Stimulated activated CD4-positive, alpha-beta T cell treated with anti-CD3 and anti-CD28 coated beads, Interleukin-12 subunit alpha, Interleukin-12 subunit beta, amount 100 ng/mL, for 4 hours (primary cell): ENCODE measurements at regions not wholly inside any gene's neighbourhood (a gene's known extent, or its start where the extent isn't known, plus 50 kb on each side); places are given as distances from the start of the nearest gene placed in this dataset.

Experiments
- DNase-seq: peaks from one replicate; pipeline ENCODE4 v3.0.0-alpha.2; 2020

- DNase-seq: no peak
Observed at GRCh38 chr9:96086936-96087571, 211.6 kb downstream of the ERCC6L2 start.

GRCh38 chr9:96085491-96086143, 210.1 kb downstream of the ERCC6L2 start:
- DNase-seq: no peak

- DNase-seq: no peak
Observed at GRCh38 chr9:96084331-96084734, 208.8 kb downstream of the ERCC6L2 start.

DNA sequence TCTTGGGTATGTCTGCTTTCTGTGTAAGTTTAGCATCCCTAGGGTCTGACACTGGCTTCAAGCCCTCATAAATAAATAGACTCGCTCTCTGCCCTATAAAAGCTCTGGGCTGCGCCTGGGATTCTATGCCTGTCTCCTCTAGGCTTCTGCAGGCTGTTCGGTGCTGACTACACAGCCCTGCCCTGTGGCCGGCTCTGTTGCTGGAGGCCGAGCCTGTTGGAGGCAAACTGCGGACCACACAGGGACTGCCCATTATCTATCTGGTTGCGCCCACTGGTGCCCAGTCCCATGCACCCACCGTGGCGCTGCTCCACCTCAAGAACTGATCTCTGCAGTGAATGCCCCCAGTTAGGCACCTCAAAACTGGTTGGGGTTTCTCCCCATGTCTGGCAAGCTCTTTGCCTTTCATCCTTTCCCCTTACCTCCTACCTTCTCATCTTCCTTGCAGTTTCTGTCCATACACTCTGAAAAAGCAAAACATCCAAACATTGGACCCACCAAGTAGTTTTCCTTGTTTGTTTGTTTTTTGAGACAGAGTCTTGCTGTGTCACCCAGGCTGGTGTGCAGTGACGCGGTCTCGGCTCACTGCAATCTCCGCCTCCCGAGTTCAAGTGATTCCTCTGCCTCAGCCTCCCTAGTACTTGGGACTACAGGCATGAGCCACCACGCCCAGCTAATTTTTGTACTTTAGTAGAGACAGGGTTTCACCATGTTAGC, 207.2 kb downstream of the ERCC6L2 start:
- no peak for DNase-seq

GRCh38 chr9:96080364-96080763, 204.9 kb downstream of the ERCC6L2 start:
- no peak for DNase-seq

DNA sequence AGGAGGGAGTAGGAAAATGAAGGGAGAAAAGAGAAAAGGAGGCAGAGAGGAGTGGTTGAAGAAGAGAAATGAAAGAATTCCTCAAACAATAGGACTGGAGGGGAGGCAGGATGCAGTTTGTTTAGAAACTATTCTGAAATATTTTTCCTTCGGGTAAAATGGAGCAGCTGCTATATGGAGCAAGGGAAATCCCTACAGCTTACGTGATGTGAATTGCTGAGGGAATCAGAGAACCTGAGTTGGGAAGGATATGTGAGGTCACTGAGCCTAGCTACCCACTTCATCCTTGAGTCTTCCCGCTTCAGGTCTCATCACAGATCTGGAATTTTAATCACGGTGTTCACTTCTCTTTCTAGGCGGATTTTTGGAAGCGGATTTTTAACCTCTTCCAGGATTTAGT, 204.3 kb downstream of the ERCC6L2 start:
- no peak for DNase-seq

DNA sequence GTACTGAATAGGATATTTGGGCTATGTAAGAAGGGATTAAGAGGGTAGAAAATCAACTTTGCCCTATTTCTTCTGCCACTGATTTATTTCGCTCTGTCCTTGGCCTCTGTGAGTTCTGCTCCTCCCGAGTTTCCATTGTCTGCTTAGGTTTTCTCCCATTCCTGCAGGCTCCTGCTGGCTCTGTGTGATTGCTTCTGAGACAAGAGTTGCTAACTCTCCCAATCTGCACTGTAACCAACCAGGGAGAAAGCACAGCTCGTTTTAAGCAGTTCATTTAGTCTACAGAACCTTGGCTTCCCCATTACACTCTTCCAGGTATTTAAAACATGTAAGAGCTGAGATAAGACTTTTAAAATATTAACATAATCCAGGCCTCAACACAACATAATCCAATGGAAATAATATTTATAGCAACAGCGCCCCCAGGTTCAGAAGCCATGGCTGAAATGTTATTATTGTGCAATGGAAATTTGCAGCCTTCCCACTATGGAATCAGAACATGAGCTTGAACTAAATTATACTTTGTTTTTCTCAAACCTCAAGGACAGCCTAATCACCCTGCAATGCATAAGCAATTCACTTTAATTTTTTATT, 203.5 kb downstream of the ERCC6L2 start:
- DNase-seq: no peak

DNA sequence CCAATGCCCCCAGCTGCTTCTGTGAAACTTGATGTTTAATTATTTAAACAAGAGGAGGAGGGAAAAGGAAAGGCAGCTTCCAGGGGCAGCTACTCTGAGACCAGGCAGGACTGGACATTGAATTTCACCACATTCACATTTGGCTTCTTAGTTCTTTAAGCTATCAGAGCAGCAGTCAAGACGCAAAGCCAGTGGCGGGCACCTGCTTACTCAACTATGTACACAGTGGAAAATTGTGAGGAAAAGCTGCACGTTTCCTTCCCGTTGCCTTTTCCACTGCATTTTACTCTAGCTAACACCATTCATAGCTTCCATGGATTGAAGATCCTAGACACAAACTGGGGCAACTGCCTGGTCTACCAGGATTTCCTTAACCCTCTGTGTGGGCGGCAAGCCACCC, 200.3 kb downstream of the ERCC6L2 start:
- DNase-seq: no peak

GRCh38 chr9:96075111-96075510, 199.6 kb downstream of the ERCC6L2 start:
- DNase-seq: no peak

DNA sequence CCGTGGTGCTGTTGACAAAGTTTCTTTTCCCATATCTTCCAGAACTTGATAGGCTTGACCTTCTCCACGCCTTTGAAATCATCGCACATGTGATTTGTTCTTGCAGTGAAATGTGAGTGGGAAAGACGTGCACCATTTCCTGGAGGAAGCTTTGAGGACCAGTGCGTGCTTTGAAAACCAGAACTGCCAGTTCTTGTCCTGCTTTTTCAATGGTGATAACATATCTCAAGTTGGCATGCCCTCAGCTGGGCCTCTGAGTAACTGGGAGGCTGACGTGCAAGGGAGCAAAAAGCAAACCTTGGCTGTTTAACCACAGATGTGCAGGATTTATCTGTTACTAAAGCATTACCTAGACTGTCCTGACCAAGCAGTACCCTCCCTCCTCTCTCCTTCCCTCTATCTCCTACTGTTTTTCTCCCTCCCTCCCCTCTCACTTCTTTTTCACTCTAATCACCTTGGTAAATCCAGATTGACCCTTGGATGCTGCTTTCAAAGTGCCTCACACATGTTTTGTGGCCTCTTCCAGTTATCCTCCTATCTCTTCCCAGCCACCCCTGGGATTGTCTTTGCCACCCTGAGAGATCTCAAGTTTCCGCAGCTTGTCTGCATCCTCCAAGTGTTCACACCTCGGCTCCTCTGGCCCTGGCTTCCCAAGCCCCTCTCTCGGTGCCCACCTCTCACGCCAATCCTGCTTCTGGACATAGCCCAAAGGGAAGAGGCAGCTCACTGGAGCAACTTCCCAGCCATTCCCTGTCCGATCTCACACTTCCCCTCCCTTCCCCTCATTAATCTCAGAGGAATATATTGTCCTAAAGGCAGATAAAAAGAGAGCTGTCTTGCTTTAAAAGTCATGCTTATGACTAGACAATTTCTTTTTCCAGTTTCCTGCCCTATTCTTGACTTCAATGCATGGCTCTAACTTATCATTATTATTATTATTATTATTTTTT, 198.3 kb downstream of the ERCC6L2 start:
- no peak for DNase-seq

GRCh38 chr9:96072930-96073329, 197.4 kb downstream of the ERCC6L2 start:
- no peak for DNase-seq

DNA sequence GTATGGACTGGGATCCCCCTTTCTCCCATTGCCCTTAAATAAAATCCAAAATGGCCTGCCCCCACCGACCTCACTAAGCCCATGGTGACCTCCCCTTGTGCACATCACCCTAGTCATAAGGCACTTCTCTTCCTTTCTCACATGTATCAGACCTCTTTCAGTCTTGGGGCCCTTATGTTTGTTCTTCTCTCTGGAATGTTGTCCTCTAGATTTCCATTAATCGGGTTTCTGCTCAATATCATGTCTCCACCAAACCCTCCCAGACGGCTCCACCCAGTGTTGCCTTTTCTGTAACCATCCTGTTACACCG, 196.3 kb downstream of the ERCC6L2 start:
- DNase-seq: no peak

DNA sequence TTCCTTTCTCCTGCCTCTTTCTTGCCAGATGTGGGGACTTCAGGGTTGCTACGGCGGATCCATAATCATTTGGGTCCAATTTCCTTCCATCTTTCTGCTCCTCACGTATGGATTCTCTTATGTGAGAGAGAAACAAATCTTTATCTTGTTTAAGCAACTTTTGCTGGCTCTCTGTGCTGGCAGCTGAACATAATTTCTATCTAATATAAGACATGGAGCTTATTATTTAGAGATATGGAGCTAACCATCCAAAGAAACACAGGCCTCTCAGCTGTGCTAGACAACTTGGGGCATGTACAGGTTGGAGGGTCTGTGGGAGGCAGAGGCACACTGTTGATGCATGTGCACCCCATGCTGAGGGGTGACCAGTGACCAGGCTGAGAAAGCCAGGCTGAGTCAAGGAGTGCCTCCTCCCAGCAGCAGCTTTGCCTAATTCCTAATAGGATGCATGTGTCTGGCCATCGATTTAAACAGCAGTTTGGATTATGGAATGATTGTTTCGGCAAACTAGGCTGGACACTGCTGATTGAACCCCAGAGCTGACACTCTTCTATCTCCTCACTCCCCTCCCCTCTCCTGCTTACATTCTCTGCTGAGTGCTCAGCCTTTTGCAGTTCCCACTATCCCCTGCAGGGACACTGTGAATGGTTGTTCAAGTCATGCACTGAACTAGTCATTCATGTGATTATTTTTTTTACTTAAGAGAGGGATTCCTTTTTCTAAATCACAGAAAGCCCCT, 195.8 kb downstream of the ERCC6L2 start:
- DNase-seq: no peak

DNA sequence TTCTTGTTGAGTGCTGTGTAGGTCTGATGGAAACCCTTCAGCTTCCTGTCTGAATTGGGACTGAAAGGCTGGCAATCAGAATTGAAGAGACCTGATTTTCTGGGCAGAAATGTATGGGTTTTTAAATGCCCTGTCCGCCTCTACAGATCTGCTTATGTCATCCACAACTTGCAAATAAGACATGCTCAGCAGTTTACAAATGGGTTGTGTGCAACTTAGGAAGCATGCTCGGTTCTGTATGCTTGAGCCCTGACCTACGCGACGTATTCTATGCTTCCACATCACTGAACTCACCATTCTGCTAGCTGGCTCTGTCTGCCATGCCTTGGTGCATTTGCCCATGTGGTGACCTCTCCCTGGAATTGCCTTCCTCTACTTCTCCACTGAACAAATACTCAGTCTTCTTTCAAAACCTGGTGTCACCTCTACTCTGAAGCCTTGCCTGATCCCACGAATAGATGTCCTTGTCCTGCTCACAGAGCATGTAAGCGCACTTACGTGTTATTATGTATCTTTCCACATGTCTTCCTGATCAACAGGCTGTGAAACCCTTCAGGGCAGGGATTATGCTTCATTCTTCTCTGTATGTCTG, 194.2 kb downstream of the ERCC6L2 start:
- no peak for DNase-seq

GRCh38 chr9:96068511-96068910, 193.0 kb downstream of the ERCC6L2 start:
- no peak for DNase-seq

GRCh38 chr9:96067600-96067999, 192.1 kb downstream of the ERCC6L2 start:
- DNase-seq: no peak

- DNase-seq: no peak
Observed at GRCh38 chr9:96067004-96067403, 191.5 kb downstream of the ERCC6L2 start.

DNA sequence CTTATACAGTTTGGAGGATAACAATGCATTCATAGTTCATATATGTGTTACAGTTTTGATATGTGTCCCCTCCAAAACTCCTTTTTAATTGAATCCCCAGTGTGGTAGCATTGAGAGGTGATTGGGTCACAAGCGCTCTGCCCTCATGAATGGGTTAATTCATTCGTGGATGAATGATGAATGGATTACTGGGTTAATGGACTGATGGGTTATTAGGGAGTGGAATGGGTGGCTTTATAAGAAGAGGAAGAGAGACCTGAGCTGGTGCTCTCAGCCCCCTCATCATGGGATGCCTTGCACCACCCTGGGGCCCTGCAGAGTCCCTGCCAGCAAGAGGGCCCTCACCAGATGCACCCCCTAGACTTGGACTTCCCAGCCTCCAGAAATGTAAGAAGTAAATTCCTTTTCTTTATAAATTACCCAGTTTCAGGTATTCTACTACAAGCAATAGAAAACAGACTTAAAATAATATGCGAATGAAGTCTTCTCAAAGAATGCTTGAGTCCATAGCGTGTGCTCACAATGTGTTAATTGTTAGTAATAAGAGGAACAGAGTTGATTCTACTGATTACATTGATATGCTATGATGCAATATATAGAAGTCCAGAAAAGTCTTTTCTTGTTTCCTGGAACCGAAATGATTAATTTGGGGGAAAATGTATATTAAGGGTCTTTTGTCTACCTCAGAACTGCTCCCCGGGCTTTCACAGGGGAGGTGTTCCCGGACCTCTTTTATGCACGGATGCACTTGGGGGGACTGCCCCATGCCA, 190.2 kb downstream of the ERCC6L2 start:
- no peak for DNase-seq

DNA sequence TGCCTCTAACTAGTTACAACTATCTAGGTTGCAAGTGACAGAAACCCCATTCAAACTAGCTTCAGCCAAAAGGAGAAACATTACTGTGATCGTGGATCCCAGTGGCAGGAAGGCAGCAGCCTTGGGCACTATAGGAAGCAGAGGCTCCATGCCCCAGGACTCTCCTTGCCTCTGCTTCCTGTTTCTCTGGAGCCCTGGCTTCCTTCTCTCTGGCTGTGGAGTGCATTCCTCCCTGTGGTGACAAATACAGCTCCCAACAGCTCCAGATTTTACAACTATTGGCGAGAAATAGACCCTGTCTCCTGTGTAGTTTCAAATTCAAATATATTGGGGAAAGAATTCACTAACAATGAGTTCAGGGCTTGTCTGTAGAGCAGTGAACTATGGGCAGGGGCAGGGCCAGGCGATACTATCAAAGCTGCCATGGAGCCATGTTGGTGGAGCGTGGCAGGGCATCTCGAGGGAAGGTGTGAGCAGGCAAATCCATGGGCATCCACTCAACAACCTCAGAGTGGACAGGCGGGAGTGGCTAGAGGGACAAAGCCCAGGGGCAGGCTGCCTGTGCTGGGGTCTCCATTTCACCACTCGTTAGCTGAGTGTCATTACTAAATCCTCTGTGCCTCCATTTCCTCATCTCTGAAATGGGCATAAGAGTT, 189.5 kb downstream of the ERCC6L2 start:
- no peak for DNase-seq

DNA sequence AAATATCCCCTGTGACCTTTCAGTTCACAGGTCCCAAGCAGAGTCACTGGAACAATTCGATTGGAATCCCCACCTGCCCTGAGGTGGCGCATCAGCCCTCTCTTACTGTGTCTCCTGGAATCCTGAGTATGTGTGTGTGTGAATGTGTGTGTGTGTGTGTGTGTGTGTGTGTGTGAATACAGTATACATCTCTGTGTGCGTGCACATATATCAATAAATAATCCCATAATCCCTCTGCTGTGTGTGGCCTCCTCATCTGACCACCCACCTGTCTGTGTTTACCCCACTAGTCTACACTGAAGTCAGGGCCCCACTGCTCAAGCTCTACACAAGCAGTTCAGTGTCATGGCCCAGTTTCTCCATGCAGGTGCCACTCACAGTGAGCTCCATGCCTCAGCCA, 187.4 kb downstream of the ERCC6L2 start:
- DNase-seq: no peak
